GM18502 (cell line): ENCODE measurements at regions not wholly inside any gene's neighbourhood (a gene's known extent, or its start where the extent isn't known, plus 50 kb on each side); places are given as distances from the start of the nearest gene placed in this dataset.
"Not testable (repeated sequence)": the region's sequence is repeated elsewhere in the genome, so short reads cannot be mapped to it uniquely, and the experiment has no call there.

Experiments used
- ATAC-seq: cut with Tn5 transposase; IDR thresholded peaks from one replicate; pipeline ENCODE4 v1.9.1; 2021; ENCODE audit warnings: mild to moderate bottlenecking; ENCODE audit not compliant: unreplicated experiment, poor library complexity

DNA sequence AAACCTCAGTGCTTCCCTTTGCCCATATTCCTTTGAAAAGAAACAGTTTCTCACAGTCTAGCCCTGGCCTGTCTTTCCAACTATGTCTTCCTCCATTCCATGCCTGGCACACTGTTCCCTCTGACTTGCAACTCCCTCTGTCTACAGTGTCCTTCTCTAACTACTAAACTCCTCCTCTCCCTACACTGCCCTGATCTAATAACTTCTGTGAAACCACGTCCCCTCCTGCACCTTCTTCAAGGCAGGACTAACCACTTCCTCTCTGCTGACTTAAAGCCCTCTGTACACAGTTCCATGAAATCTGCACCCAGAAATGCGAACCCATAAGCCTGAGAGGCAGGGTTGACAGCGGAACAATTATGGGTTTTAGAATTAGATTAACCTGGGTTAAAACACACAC lies 62.2 kb upstream of the ATP1B1 start:
- peak; percentile 94 for ATAC-seq

DNA sequence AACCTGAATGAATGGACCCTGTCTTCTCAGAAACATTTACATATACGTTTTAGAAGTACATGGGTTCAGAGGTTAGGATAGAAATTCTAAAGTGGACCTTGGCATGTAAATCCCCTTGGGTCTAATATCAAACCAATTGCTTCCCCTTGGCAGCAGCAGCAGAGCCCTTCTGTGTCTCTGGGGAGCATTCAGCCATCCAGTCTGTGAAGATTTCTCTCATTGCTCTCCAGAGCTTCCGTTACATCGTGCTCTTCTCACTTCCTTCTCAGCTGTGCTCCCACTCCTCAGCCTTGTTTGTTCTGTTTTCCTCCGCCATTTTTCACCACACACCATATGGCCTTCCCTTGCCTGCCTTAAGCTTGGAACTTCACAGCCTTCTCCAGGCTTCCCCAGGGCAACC lies 61.5 kb upstream of the ATP1B1 start:
- ATAC-seq: no peak

DNA sequence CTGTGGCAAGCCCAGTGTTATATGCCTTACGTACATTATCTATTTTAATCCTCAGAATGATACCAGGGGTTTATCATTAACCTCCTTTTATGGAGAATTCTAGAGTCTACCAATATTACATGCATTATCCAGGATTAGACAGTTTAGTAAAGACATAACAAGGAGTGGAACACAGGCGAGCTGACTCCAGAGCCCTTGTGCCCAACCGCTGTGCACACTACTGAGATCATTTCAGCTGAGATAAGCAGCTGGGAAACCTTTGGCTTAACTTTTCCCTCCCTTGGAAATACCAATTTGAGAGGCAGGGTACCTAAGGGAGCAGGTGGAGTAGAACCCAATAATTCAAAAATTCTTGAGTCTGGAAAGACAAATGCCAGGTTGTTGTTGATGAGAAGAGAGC lies 59.8 kb upstream of the ATP1B1 start:
- ATAC-seq: no peak

DNA sequence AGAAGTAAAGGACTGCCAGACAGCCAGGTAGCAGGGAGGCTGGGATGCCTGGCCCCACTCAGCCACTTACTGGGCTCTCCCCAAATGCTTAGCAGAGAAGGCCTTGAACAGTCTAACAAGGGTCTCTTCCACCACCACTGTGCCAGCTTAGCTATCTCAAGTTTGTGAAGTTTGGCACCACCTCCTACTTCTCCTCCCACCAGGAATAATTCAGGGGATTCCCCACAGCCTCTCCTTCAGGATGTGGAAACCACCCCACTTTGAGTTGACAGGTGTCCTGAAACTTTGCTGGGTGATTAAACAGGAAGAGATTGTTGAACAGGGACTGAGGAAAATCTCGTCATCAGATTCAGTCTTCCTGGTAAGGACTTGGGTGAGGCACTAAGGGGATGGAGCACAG lies 59.4 kb upstream of the ATP1B1 start:
- ATAC-seq: no peak

DNA sequence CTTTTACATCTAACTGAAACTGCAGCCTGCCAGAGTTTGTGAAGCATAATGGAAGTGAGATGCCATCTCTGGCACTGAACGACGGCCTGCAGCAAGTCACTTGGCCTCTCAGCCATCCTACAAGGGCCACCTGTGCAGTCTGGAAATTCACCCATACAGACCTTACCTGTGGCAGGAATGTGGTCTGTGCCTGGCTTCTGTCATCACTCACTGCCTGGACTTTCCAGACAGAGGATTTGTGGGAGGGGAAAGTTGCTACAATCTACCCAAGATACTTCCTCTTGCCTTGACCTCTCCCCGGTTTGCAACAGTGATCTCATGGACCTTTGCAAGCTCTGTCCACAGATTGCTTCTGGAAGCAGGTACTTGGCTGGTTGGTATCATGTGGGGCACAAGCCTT lies 58.4 kb upstream of the ATP1B1 start:
- ATAC-seq: no peak

DNA sequence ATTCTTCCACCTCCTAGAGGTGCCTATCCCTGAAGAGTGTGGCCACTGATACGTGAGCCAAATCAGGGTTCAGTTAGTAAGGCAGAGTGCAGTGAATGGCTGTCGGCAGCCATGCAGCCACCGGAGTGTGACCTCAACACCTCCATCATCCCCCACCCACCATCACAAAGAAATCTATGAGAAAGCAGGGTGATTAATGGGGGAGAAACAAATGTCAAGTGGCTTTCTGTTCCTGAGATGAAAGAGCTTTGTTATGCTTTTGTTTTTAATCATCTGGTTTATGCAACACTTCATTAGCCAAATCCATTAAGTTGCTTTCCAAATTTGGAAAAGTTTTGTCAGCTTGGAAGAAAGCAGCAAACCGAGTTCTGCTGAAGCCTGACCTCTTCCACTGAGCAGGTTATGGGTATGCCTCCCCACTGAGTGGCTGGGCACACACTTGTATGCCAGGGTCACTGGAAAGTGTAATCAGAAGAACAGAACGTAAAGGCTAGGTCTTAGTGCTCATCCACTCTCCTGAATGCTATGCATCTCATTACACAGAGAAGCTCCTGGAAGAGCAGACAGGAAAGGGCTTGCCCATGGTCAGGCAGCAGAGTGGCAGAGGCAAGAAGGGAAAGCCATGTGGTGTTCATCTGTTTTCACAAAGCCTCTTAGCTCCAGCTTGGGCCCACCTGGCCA lies 57.1 kb upstream of the ATP1B1 start:
- ATAC-seq: no peak

DNA sequence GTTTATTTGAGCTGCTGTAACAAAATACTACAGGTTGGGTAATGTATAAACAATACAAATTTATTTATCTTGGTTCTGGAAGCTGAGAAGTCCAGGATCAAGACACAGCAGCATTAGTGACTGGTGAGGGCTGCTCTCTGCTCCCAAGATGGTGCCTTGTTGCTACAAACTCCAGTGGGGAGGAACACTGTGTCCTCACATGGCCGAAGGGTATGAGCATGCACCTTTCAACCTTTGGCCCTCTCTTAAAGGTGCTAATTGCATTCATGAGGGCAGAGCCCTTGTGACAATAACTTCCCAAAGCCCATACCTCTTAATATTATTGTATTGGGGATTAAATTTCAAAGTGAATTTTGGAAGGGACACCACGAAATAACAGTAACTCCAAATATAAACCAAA lies 55.3 kb upstream of the ATP1B1 start:
- no peak for ATAC-seq

DNA sequence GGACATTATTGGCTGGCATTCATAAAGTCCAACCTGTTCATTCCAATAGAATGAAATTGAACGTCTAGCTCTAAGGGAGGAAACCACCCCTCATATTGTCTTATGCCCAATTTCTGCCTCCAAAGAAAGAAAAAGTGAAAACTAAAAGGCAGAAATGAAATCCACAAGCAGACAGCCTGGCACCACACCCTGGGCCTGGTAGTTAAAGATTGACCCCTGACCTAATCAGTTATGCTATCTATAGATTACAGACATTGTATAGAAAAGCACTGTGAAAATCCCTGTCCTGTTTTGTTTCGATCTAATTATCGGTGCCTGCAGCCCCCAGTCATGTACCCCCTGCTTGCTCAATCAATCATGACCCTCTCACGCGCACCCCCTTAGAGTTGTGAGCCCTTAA lies 54.3 kb upstream of the ATP1B1 start:
- not testable (repeated sequence) for ATAC-seq

DNA sequence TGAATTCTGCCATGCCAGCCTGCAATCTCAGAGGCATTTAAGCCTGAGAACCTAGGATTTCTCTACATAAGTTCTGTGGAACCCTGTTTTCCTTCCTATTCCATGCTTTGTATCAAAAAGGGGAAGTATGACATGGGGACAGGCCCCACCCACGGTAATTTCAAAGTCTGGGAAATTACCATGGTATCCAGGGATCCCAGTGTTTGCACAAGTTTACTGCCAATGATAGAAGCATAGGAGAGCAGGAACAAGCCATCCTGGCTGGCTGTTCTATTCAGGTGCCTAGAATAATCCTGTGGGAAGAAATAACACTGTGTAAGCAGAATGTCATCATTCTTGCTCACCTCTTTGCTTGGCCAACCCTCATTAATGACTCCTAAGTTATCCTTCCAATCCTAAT lies 53.8 kb upstream of the ATP1B1 start:
- no peak for ATAC-seq

DNA sequence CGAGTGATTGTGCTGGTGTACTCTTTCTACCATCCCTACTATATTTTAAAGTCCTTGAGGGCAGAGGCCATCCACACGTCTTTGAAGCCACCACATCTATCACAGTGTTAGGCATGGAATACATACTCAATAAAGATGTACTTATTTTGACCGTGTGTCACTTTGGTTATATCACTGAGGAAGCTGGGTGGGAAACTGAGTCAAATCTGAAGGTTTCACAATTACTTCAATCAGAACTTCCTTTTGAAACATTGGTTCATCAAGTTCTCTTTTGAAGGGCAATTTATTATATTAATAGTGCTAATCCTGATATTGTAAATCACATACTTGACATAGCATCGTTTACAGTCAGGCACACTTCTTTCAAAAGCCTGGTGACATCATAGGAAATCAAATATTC lies 53.3 kb upstream of the ATP1B1 start:
- ATAC-seq: no peak
